ENCODE measurements at regions not wholly inside any gene's neighbourhood (a gene's known extent, or its start where the extent isn't known, plus 50 kb on each side); places are given as distances from the start of the nearest gene placed in this dataset.

- no peaks in the 10 kb centered on the region for H3K36me3 ChIP-seq (ENCODE audit: control insufficient read depth in 1 of 2, insufficient read depth in 2 of 2, low read length in 2 of 2)
- no peaks in the 10 kb centered on the region for H3K27me3 ChIP-seq (ENCODE audit: low read depth, low read length)
- no peak overlapping the region for H3K4me3 ChIP-seq (ENCODE audit: low read depth in 1 of 2, low read length in 2 of 2)
- H3K9me3 ChIP-seq (ENCODE audit: control insufficient read depth in 1 of 2, low read length in 2 of 2), result no peaks in the 10 kb centered on the region
- H3K27ac ChIP-seq (ENCODE audit: low read length), result no peak overlapping the region
- H3K4me1 ChIP-seq (ENCODE audit: control insufficient read depth in 1 of 2, insufficient read depth in 2 of 2, low read length in 2 of 2), result no peaks in the 10 kb centered on the region
Measured at GRCh38 chr6:141321493-141322347, 811.0 kb upstream of the GJE1 start.

- Histone ChIP-seq H3K4me3 (ENCODE audit: low read depth in 1 of 2, low read length in 2 of 2) (no peak overlapping the region), H3K9me3 (ENCODE audit: control insufficient read depth in 1 of 2, low read length in 2 of 2) (no peaks in the 10 kb centered on the region), H3K27me3 (ENCODE audit: low read depth, low read length) (no peaks in the 10 kb centered on the region), H3K36me3 (ENCODE audit: control insufficient read depth in 1 of 2, insufficient read depth in 2 of 2, low read length in 2 of 2) (no peaks in the 10 kb centered on the region), H3K27ac (ENCODE audit: low read length) (no peak overlapping the region), H3K4me1 (ENCODE audit: control insufficient read depth in 1 of 2, insufficient read depth in 2 of 2, low read length in 2 of 2) (no peaks in the 10 kb centered on the region)
Measured at GRCh38 chr6:141316236-141316635, 816.5 kb upstream of the GJE1 start.

- no peaks in the 10 kb centered on the region for H3K36me3 ChIP-seq (ENCODE audit: control insufficient read depth in 1 of 2, insufficient read depth in 2 of 2, low read length in 2 of 2)
- H3K9me3 ChIP-seq (ENCODE audit: control insufficient read depth in 1 of 2, low read length in 2 of 2), result no peaks in the 10 kb centered on the region
- no peaks in the 10 kb centered on the region for H3K27me3 ChIP-seq (ENCODE audit: low read depth, low read length)
- no peak overlapping the region for H3K4me3 ChIP-seq (ENCODE audit: low read depth in 1 of 2, low read length in 2 of 2)
- H3K27ac ChIP-seq (ENCODE audit: low read length), result no peak overlapping the region
- H3K4me1 ChIP-seq (ENCODE audit: control insufficient read depth in 1 of 2, insufficient read depth in 2 of 2, low read length in 2 of 2), result no peaks in the 10 kb centered on the region
Measured at GRCh38 chr6:141313986-141314385, 818.7 kb upstream of the GJE1 start.

- no peaks in the 10 kb centered on the region for H3K27me3 ChIP-seq (ENCODE audit: low read depth, low read length)
- no peaks in the 10 kb centered on the region for H3K9me3 ChIP-seq (ENCODE audit: control insufficient read depth in 1 of 2, low read length in 2 of 2)
- no peak overlapping the region for H3K4me3 ChIP-seq (ENCODE audit: low read depth in 1 of 2, low read length in 2 of 2)
- no peaks in the 10 kb centered on the region for H3K36me3 ChIP-seq (ENCODE audit: control insufficient read depth in 1 of 2, insufficient read depth in 2 of 2, low read length in 2 of 2)
- H3K27ac ChIP-seq (ENCODE audit: low read length), result no peak overlapping the region
- H3K4me1 ChIP-seq (ENCODE audit: control insufficient read depth in 1 of 2, insufficient read depth in 2 of 2, low read length in 2 of 2), result no peaks in the 10 kb centered on the region
Measured at GRCh38 chr6:141309295-141309694, 823.4 kb upstream of the GJE1 start.

- Histone ChIP-seq H3K9me3 (ENCODE audit: control insufficient read depth in 1 of 2, low read length in 2 of 2) (no peaks in the 10 kb centered on the region), H3K27ac (ENCODE audit: low read length) (no peak overlapping the region), H3K36me3 (ENCODE audit: control insufficient read depth in 1 of 2, insufficient read depth in 2 of 2, low read length in 2 of 2) (no peaks in the 10 kb centered on the region), H3K4me1 (ENCODE audit: control insufficient read depth in 1 of 2, insufficient read depth in 2 of 2, low read length in 2 of 2) (no peaks in the 10 kb centered on the region), H3K27me3 (ENCODE audit: low read depth, low read length) (no peaks in the 10 kb centered on the region), H3K4me3 (ENCODE audit: low read depth in 1 of 2, low read length in 2 of 2) (no peak overlapping the region)
Measured at GRCh38 chr6:141307309-141307998, 825.3 kb upstream of the GJE1 start.

GRCh38 chr6:141303907-141304306, 828.8 kb upstream of the GJE1 start:
- H3K4me3 ChIP-seq (ENCODE audit: low read depth in 1 of 2, low read length in 2 of 2), result no peak overlapping the region
- no peaks in the 10 kb centered on the region for H3K36me3 ChIP-seq (ENCODE audit: control insufficient read depth in 1 of 2, insufficient read depth in 2 of 2, low read length in 2 of 2)
- no peaks in the 10 kb centered on the region for H3K9me3 ChIP-seq (ENCODE audit: control insufficient read depth in 1 of 2, low read length in 2 of 2)
- H3K27me3 ChIP-seq (ENCODE audit: low read depth, low read length), result no peaks in the 10 kb centered on the region
- H3K4me1 ChIP-seq (ENCODE audit: control insufficient read depth in 1 of 2, insufficient read depth in 2 of 2, low read length in 2 of 2), result no peaks in the 10 kb centered on the region
- no peak overlapping the region for H3K27ac ChIP-seq (ENCODE audit: low read length)

- no peak overlapping the region for H3K27ac ChIP-seq (ENCODE audit: low read length)
- H3K27me3 ChIP-seq (ENCODE audit: low read depth, low read length), result no peaks in the 10 kb centered on the region
- H3K4me3 ChIP-seq (ENCODE audit: low read depth in 1 of 2, low read length in 2 of 2), result no peak overlapping the region
- no peaks in the 10 kb centered on the region for H3K4me1 ChIP-seq (ENCODE audit: control insufficient read depth in 1 of 2, insufficient read depth in 2 of 2, low read length in 2 of 2)
- H3K9me3 ChIP-seq (ENCODE audit: control insufficient read depth in 1 of 2, low read length in 2 of 2), result no peaks in the 10 kb centered on the region
- no peaks in the 10 kb centered on the region for H3K36me3 ChIP-seq (ENCODE audit: control insufficient read depth in 1 of 2, insufficient read depth in 2 of 2, low read length in 2 of 2)
Measured at GRCh38 chr6:141301779-141302178, 830.9 kb upstream of the GJE1 start.

GRCh38 chr6:141290941-141291721, 841.6 kb upstream of the GJE1 start:
- H3K27me3 ChIP-seq (ENCODE audit: low read depth, low read length), result no peaks in the 10 kb centered on the region
- H3K9me3 ChIP-seq (ENCODE audit: control insufficient read depth in 1 of 2, low read length in 2 of 2), result peaks cover 0 to 14% of the 10 kb centered on the region in 2 donors
- H3K4me1 ChIP-seq (ENCODE audit: control insufficient read depth in 1 of 2, insufficient read depth in 2 of 2, low read length in 2 of 2), result no peaks in the 10 kb centered on the region
- H3K27ac ChIP-seq (ENCODE audit: low read length), result no peak overlapping the region
- no peak overlapping the region for H3K4me3 ChIP-seq (ENCODE audit: low read depth in 1 of 2, low read length in 2 of 2)
- H3K36me3 ChIP-seq (ENCODE audit: control insufficient read depth in 1 of 2, insufficient read depth in 2 of 2, low read length in 2 of 2), result no peaks in the 10 kb centered on the region

- no peaks in the 10 kb centered on the region for H3K4me1 ChIP-seq (ENCODE audit: control insufficient read depth in 1 of 2, insufficient read depth in 2 of 2, low read length in 2 of 2)
- H3K9me3 ChIP-seq (ENCODE audit: control insufficient read depth in 1 of 2, low read length in 2 of 2), result peaks cover 0 to 14% of the 10 kb centered on the region in 2 donors
- H3K36me3 ChIP-seq (ENCODE audit: control insufficient read depth in 1 of 2, insufficient read depth in 2 of 2, low read length in 2 of 2), result no peaks in the 10 kb centered on the region
- no peak overlapping the region for H3K27ac ChIP-seq (ENCODE audit: low read length)
- H3K27me3 ChIP-seq (ENCODE audit: low read depth, low read length), result no peaks in the 10 kb centered on the region
- H3K4me3 ChIP-seq (ENCODE audit: low read depth in 1 of 2, low read length in 2 of 2), result no peak overlapping the region
Measured at GRCh38 chr6:141288947-141289346, 843.8 kb upstream of the GJE1 start.

GRCh38 chr6:141282263-141282662, 850.5 kb upstream of the GJE1 start:
- Histone ChIP-seq H3K36me3 (ENCODE audit: control insufficient read depth in 1 of 2, insufficient read depth in 2 of 2, low read length in 2 of 2) (no peaks in the 10 kb centered on the region), H3K4me1 (ENCODE audit: control insufficient read depth in 1 of 2, insufficient read depth in 2 of 2, low read length in 2 of 2) (no peaks in the 10 kb centered on the region), H3K27me3 (ENCODE audit: low read depth, low read length) (no peaks in the 10 kb centered on the region), H3K27ac (ENCODE audit: low read length) (no peak overlapping the region), H3K9me3 (ENCODE audit: control insufficient read depth in 1 of 2, low read length in 2 of 2) (peaks cover 0 to 4% of the 10 kb centered on the region in 2 donors), H3K4me3 (ENCODE audit: low read depth in 1 of 2, low read length in 2 of 2) (no peak overlapping the region)

GRCh38 chr6:141269684-141270083, 863.0 kb upstream of the GJE1 start:
- H3K27ac ChIP-seq (ENCODE audit: low read length), result no peak overlapping the region
- no peaks in the 10 kb centered on the region for H3K4me1 ChIP-seq (ENCODE audit: control insufficient read depth in 1 of 2, insufficient read depth in 2 of 2, low read length in 2 of 2)
- no peaks in the 10 kb centered on the region for H3K9me3 ChIP-seq (ENCODE audit: control insufficient read depth in 1 of 2, low read length in 2 of 2)
- no peak overlapping the region for H3K4me3 ChIP-seq (ENCODE audit: low read depth in 1 of 2, low read length in 2 of 2)
- no peaks in the 10 kb centered on the region for H3K36me3 ChIP-seq (ENCODE audit: control insufficient read depth in 1 of 2, insufficient read depth in 2 of 2, low read length in 2 of 2)
- H3K27me3 ChIP-seq (ENCODE audit: low read depth, low read length), result no peaks in the 10 kb centered on the region
